SK-N-MC (cell line): ENCODE measurements at regions not wholly inside any gene's neighbourhood (a gene's known extent, or its start where the extent isn't known, plus 50 kb on each side); places are given as distances from the start of the nearest gene placed in this dataset.

Experiments used
- DNase-seq: peaks from one replicate; pipeline ENCODE4 v3.0.0-alpha.2; 2011; ENCODE audit warnings: low read depth, low spot score
- H3K27ac ChIP-seq: fragments of 200-600 bp; sonication (generic); 2 replicates; pipeline ENCODE4 v1.5.1; 2016; ENCODE audit warnings: mixed run types
- H3K36me3 ChIP-seq: fragments of 200-600 bp; sonication (generic); 2 replicates; pipeline ENCODE4 v1.6.1; 2017; ENCODE audit warnings: antibody characterized with exemption, low read length, mixed read lengths; ENCODE audit not compliant: insufficient read depth
- H3K4me3 ChIP-seq: fragments of 200-600 bp; sonication (generic); 2 replicates; pipeline ENCODE4 v1.5.1; 2016
- H3K9ac ChIP-seq: fragments of 200-600 bp; sonication (generic); 2 replicates; pipeline ENCODE4 v1.8.0; 2017; ENCODE audit warnings: mixed run types, mixed read lengths; ENCODE audit not compliant: insufficient read length
- H3K9me3 ChIP-seq: fragments of 200-600 bp; sonication (generic); 2 replicates; pipeline ENCODE4 v1.6.1; 2017; ENCODE audit warnings: low read depth, mild to moderate bottlenecking, antibody characterized with exemption, low read length, moderate library complexity, mixed read lengths
- EZH2 ChIP-seq: fragments of 200-600 bp; sonication (generic); IDR thresholded peaks from one replicate; pipeline ENCODE4 v1.6.1; 2017; ENCODE audit warnings: antibody characterized with exemption
- FOXP2 ChIP-seq: optimal IDR thresholded peaks from 2 replicates; pipeline ENCODE3; 2011; ENCODE audit warnings: mild to moderate bottlenecking, moderate library complexity; ENCODE audit not compliant: insufficient read depth; ENCODE audit errors: extremely low read length, control extremely low read depth
- POLR2AphosphoS5 ChIP-seq: IDR thresholded peaks from 2 replicates; pipeline ENCODE4 v1.6.1; 2012; ENCODE audit warnings: mild to moderate bottlenecking, low read depth, low read length, borderline replicate concordance

- Histone ChIP-seq H3K4me3 (no peak overlapping the region), H3K27ac (no peak overlapping the region), H3K36me3 (no peaks in the 10 kb centered on the region), H3K9me3 (no peaks in the 10 kb centered on the region), H3K9ac (no peak overlapping the region)
- TF ChIP-seq FOXP2 (no peak), EZH2 (no peak), POLR2AphosphoS5 (no peak)
- DNase-seq = no peak
Measured at GRCh38 chr12:38490941-38491340, 174.4 kb downstream of the ALG10B start.

GRCh38 chr12:38501481-38501880 lies 184.9 kb downstream of the ALG10B start:
- TF ChIP-seq EZH2 = no peak
- Histone ChIP-seq H3K4me3 (no peak overlapping the region), H3K9me3 (no peaks in the 10 kb centered on the region), H3K9ac (no peak overlapping the region), H3K36me3 (no peaks in the 10 kb centered on the region), H3K27ac (no peak overlapping the region)
- no peak for DNase-seq

GRCh38 chr12:38501991-38502390 lies 185.4 kb downstream of the ALG10B start:
- no peak overlapping the region for H3K9ac ChIP-seq
- no peaks in the 10 kb centered on the region for H3K9me3 ChIP-seq
- H3K4me3 ChIP-seq = no peak overlapping the region
- DNase-seq = no peak
- H3K27ac ChIP-seq = no peak overlapping the region
- TF ChIP-seq EZH2 (no peak), POLR2AphosphoS5 (no peak), FOXP2 (no peak)
- H3K36me3 ChIP-seq = no peaks in the 10 kb centered on the region

GRCh38 chr12:38502415-38502814 lies 185.8 kb downstream of the ALG10B start:
- Histone ChIP-seq H3K27ac (no peak overlapping the region), H3K36me3 (no peaks in the 10 kb centered on the region), H3K4me3 (no peak overlapping the region), H3K9ac (no peak overlapping the region), H3K9me3 (no peaks in the 10 kb centered on the region)
- DNase-seq = no peak
- TF ChIP-seq POLR2AphosphoS5 (no peak), FOXP2 (no peak), EZH2 (no peak)

GRCh38 chr12:38507839-38508238 lies 191.3 kb downstream of the ALG10B start:
- Histone ChIP-seq H3K27ac (no peak overlapping the region), H3K9ac (no peak overlapping the region), H3K4me3 (no peak overlapping the region), H3K36me3 (no peaks in the 10 kb centered on the region), H3K9me3 (no peaks in the 10 kb centered on the region)
- no peak for DNase-seq
- TF ChIP-seq POLR2AphosphoS5 (no peak), FOXP2 (no peak), EZH2 (no peak)

- Histone ChIP-seq H3K36me3 (no peaks in the 10 kb centered on the region), H3K27ac (no peak overlapping the region), H3K9me3 (no peaks in the 10 kb centered on the region), H3K4me3 (no peak overlapping the region), H3K9ac (no peak overlapping the region)
- DNase-seq = no peak
- no peak for TF ChIP-seq EZH2
- TF ChIP-seq FOXP2 = no peak
- no peak for TF ChIP-seq POLR2AphosphoS5
Measured at GRCh38 chr12:38508246-38508645, 191.7 kb downstream of the ALG10B start.

- no peak overlapping the region for H3K4me3 ChIP-seq
- H3K36me3 ChIP-seq = no peaks in the 10 kb centered on the region
- H3K27ac ChIP-seq = no peak overlapping the region
- DNase-seq = no peak
- H3K9ac ChIP-seq = no peak overlapping the region
- TF ChIP-seq EZH2 (no peak), POLR2AphosphoS5 (no peak), FOXP2 (no peak)
- H3K9me3 ChIP-seq = no peaks in the 10 kb centered on the region
Measured at GRCh38 chr12:38515912-38516311, 199.3 kb downstream of the ALG10B start.

- DNase-seq = no peak
- H3K4me3 ChIP-seq = no peak overlapping the region
- no peak overlapping the region for H3K9ac ChIP-seq
- TF ChIP-seq FOXP2 = no peak
- no peak for TF ChIP-seq POLR2AphosphoS5
- TF ChIP-seq EZH2 = no peak
- H3K9me3 ChIP-seq = no peaks in the 10 kb centered on the region
- no peak overlapping the region for H3K27ac ChIP-seq
- H3K36me3 ChIP-seq = no peaks in the 10 kb centered on the region
Measured at GRCh38 chr12:38516418-38516817, 199.8 kb downstream of the ALG10B start.

- DNase-seq = no peak
- H3K36me3 ChIP-seq = no peaks in the 10 kb centered on the region
- H3K9me3 ChIP-seq = no peaks in the 10 kb centered on the region
- no peak overlapping the region for H3K27ac ChIP-seq
- H3K9ac ChIP-seq = no peak overlapping the region
- H3K4me3 ChIP-seq = no peak overlapping the region
- TF ChIP-seq FOXP2 (no peak), POLR2AphosphoS5 (no peak), EZH2 (no peak)
Measured at GRCh38 chr12:38523920-38524319, 207.3 kb downstream of the ALG10B start.

GRCh38 chr12:38527631-38528030 lies 211.1 kb downstream of the ALG10B start:
- Histone ChIP-seq H3K27ac (no peak overlapping the region), H3K9me3 (no peaks in the 10 kb centered on the region)
- no peak for DNase-seq

More at GRCh38 chr12:38527631-38528030, 211.1 kb downstream of the ALG10B start:
- Histone ChIP-seq H3K9ac (no peak overlapping the region), H3K4me3 (no peak overlapping the region), H3K36me3 (no peaks in the 10 kb centered on the region)
- TF ChIP-seq POLR2AphosphoS5 = no peak
